ENCODE measurements at regions not wholly inside any gene's neighbourhood (a gene's known extent, or its start where the extent isn't known, plus 50 kb on each side); places are given as distances from the start of the nearest gene placed in this dataset.
A peak's percentile ranks its signal among the peaks of the same experiment; 100 is the strongest.

DNA sequence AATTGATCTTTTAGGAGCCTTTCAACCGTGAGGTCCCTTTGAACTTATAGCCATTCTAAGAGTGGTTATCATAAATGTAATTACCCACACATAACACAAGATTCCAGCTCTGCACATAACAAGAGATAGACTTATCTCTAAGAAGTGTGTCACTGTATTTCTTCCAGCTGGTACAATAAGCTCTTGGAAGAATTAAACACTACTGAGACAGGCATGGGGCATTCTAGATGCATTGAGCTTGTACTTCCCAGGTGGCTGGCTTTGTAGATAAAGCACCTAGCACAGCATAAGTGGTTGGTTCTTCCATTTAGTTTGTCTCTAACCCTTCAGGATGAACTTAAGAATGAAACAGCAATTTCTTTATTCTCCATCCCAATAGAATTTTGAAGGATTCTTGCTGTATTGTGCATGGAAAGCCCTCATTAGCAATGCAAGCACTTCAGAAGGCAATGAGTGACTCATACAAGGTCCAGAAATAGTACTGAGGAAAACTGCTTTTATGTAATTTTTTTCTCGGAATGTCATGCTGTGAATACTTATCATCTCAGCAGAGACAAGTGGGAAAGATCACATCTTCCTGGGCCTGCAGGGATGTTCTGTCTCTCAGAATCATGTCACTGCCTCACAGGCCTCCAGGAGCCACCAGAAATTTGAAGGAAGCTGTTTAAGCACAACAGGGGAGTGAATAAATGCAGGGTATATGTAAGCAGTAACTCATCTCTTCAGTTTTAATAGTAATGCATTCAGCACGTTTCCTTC lies 91.1 kb upstream of the CD180 start:
- Histone ChIP-seq H4K20me1 (ENCODE audit: control insufficient read depth, extremely low read depth, insufficient read depth, low read length) (no peaks in the 10 kb centered on the region), H3K9ac (ENCODE audit: control insufficient read depth, extremely low read depth, insufficient read depth, low read length) (no peak overlapping the region), H3K79me2 (ENCODE audit: control insufficient read depth, insufficient read depth, low read length) (no peaks in the 10 kb centered on the region), H3K4me1 (ENCODE audit: control insufficient read depth, extremely low read depth, insufficient read depth, low read length) (peaks cover 16% of the 10 kb centered on the region), H2AFZ (ENCODE audit: control insufficient read depth, low read length) (no peak overlapping the region), H3K36me3 (ENCODE audit: control insufficient read depth in 2 of 2, extremely low read depth in 1 of 2, insufficient read depth in 2 of 2, low read length in 2 of 2) (no peaks in the 10 kb centered on the region), H3K4me2 (ENCODE audit: control insufficient read depth, extremely low read depth, insufficient read depth, low read depth, low read length) (no peak overlapping the region), H3K9me1 (ENCODE audit: control insufficient read depth, extremely low read depth, insufficient read depth, low read length) (no peaks in the 10 kb centered on the region), H3K27ac (ENCODE audit: control insufficient read depth, insufficient read depth, low read length) (no peak overlapping the region), H3K9me3 (ENCODE audit: control insufficient read depth, low read depth, low read length) (no peaks in the 10 kb centered on the region), H3K4me3 (ENCODE audit: control insufficient read depth in 2 of 3, extremely low read depth in 1 of 3, insufficient read depth in 2 of 3, low read depth in 1 of 3, low read length in 3 of 3) (no peak overlapping the region), H3K27me3 (ENCODE audit: control insufficient read depth, extremely low read depth, insufficient read depth, low read length) (no peaks in the 10 kb centered on the region)
- dilution Hi-C loops (cut with MboI; ENCODE audit: extremely low pct_ligation_motif_present, low sequenced_read_pairs): no loop called here
- FAIRE-seq (peak; percentile 44), DNase-seq (ENCODE audit: low read depth, low spot score) (no peak)
- TF ChIP-seq EZH2 (IDR thresholded peaks at IDR 0.05; ENCODE audit: low read length): no peak
- TF ChIP-seq, protein P1, sequence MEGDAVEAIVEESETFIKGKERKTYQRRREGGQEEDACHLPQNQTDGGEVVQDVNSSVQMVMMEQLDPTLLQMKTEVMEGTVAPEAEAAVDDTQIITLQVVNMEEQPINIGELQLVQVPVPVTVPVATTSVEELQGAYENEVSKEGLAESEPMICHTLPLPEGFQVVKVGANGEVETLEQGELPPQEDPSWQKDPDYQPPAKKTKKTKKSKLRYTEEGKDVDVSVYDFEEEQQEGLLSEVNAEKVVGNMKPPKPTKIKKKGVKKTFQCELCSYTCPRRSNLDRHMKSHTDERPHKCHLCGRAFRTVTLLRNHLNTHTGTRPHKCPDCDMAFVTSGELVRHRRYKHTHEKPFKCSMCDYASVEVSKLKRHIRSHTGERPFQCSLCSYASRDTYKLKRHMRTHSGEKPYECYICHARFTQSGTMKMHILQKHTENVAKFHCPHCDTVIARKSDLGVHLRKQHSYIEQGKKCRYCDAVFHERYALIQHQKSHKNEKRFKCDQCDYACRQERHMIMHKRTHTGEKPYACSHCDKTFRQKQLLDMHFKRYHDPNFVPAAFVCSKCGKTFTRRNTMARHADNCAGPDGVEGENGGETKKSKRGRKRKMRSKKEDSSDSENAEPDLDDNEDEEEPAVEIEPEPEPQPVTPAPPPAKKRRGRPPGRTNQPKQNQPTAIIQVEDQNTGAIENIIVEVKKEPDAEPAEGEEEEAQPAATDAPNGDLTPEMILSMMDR (optimal IDR thresholded peaks at IDR 0.05 in 1 of 3, IDR thresholded peaks at IDR 0.05 in 1 of 3, conservative IDR thresholded peaks at IDR 0.05 in 1 of 3; ENCODE audit: extremely low read depth in 1 of 3, insufficient read depth in 2 of 3, low read length in 3 of 3): no peak

DNA sequence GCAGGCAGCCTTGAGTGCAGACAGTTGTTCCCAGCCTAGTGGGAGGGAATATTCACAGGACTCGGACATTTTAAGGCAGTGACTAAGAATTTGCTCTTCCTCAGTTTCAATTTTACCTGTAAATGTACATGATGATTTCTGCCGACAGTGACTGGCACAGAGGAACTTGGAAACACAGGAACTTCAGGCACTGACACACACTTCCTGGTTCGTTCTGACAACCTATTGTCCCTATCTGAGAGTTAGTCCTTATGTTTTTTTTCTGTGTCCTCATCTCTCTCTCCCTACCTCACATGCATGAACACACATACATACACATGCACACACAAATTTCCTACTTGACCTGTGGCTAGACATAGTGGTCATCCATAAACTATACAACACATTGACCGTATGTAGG lies 89.4 kb upstream of the CD180 start:
- TF ChIP-seq, protein P1 (optimal IDR thresholded peaks at IDR 0.05 in 1 of 3, IDR thresholded peaks at IDR 0.05 in 1 of 3, conservative IDR thresholded peaks at IDR 0.05 in 1 of 3; ENCODE audit: extremely low read depth in 1 of 3, insufficient read depth in 2 of 3, low read length in 3 of 3): no peak
- no peak for TF ChIP-seq EZH2 (IDR thresholded peaks at IDR 0.05; ENCODE audit: low read length)
- Histone ChIP-seq H3K36me3 (ENCODE audit: control insufficient read depth in 2 of 2, extremely low read depth in 1 of 2, insufficient read depth in 2 of 2, low read length in 2 of 2) (no peaks in the 10 kb centered on the region), H3K27ac (ENCODE audit: control insufficient read depth, insufficient read depth, low read length) (no peak overlapping the region), H3K79me2 (ENCODE audit: control insufficient read depth, insufficient read depth, low read length) (no peaks in the 10 kb centered on the region), H2AFZ (ENCODE audit: control insufficient read depth, low read length) (peak overlapping the region; percentile 81), H3K27me3 (ENCODE audit: control insufficient read depth, extremely low read depth, insufficient read depth, low read length) (no peaks in the 10 kb centered on the region), H3K9me3 (ENCODE audit: control insufficient read depth, low read depth, low read length) (no peaks in the 10 kb centered on the region), H3K4me3 (ENCODE audit: control insufficient read depth in 2 of 3, extremely low read depth in 1 of 3, insufficient read depth in 2 of 3, low read depth in 1 of 3, low read length in 3 of 3) (no peak overlapping the region), H3K4me1 (ENCODE audit: control insufficient read depth, extremely low read depth, insufficient read depth, low read length) (peaks cover 16% of the 10 kb centered on the region), H3K9ac (ENCODE audit: control insufficient read depth, extremely low read depth, insufficient read depth, low read length) (no peak overlapping the region), H3K4me2 (ENCODE audit: control insufficient read depth, extremely low read depth, insufficient read depth, low read depth, low read length) (peak overlapping the region; percentile 9), H3K9me1 (ENCODE audit: control insufficient read depth, extremely low read depth, insufficient read depth, low read length) (no peaks in the 10 kb centered on the region), H4K20me1 (ENCODE audit: control insufficient read depth, extremely low read depth, insufficient read depth, low read length) (no peaks in the 10 kb centered on the region)
- dilution Hi-C loops (cut with MboI; ENCODE audit: extremely low pct_ligation_motif_present, low sequenced_read_pairs): no loop called here
- DNase-seq (ENCODE audit: low read depth, low spot score): no peak
- FAIRE-seq: peak; percentile 23
